B cell (primary cell): ENCODE measurements at regions not wholly inside any gene's neighbourhood (a gene's known extent, or its start where the extent isn't known, plus 50 kb on each side); places are given as distances from the start of the nearest gene placed in this dataset.

Experiments
- ATAC-seq: fragments of 200-7000 bp; cut with Tn5 transposase; one replicate; pipeline ENCODE4 v1.10.0; 2021; ENCODE audit warnings: low read depth, mild to moderate bottlenecking, moderate number of reproducible peaks, moderate library complexity
- CTCF ChIA-PET: fragments of 350-600 bp; sonication (Branson Sonifier 250); formaldehyde crosslinking; loops from one replicate; lab custom pipeline; 2021; ENCODE audit warnings: antibody characterized with exemption, inconsistent platforms; lab: Charles Lee
- POLR2A ChIA-PET: fragments of 350-600 bp; sonication (Branson Sonifier 250); formaldehyde crosslinking; loops from one replicate; lab custom pipeline; 2021; ENCODE audit warnings: antibody characterized with exemption; lab: Charles Lee
- DNase-seq: peaks from one replicate; pipeline ENCODE4 v3.0.0; 2013
- H2AFZ ChIP-seq: 2 replicates; pipeline ENCODE4 v1.6.1; 2012; ENCODE audit warnings: mild to moderate bottlenecking, low read depth, low read length; ENCODE audit not compliant: insufficient read depth, poor library complexity, severe bottlenecking
- H3K27ac ChIP-seq, 2 donors: 1 replicate in 1 of 2; 2 replicates in 1 of 2; pipeline ENCODE4 v1.5.1; 2012 to 2013; ENCODE audit warnings: low read length in 2 of 2, mild to moderate bottlenecking in 2 of 2, moderate library complexity in 1 of 2
- H3K27me3 ChIP-seq, 4 experiments: fragments of 200-600 bp in 1 of 4; sonication (generic) in 1 of 4; replicated peaks in 1 of 4; 1 replicate in 2 of 4; 2 replicates in 2 of 4; pipeline versions ENCODE4 v1.6.1 to v1.7.0; 2013 to 2016; ENCODE audit warnings: low read length in 3 of 4, mild to moderate bottlenecking in 2 of 4, mixed read lengths in 1 of 4, moderate library complexity in 1 of 4; ENCODE audit not compliant: insufficient read depth in 4 of 4, control insufficient read depth in 3 of 4; ENCODE audit errors: control extremely low read depth in 1 of 4
- H3K36me3 ChIP-seq, 2 experiments: replicated peaks in 1 of 2; 1 replicate in 1 of 2; 2 replicates in 1 of 2; pipeline versions ENCODE4 v1.6.1 to v1.7.1; 2013; ENCODE audit warnings: low read length in 1 of 2; ENCODE audit not compliant: insufficient read depth in 2 of 2, control insufficient read depth in 1 of 2; ENCODE audit errors: control extremely low read depth in 1 of 2, extremely low read depth in 1 of 2
- H3K4me1 ChIP-seq, 2 donors: fragments of 200-600 bp in 1 of 2; sonication (generic) in 1 of 2; 1 replicate in 1 of 2; 2 replicates in 1 of 2; pipeline versions ENCODE4 v1.5.1 to v1.6.1; 2013 to 2017; ENCODE audit warnings: low read length in 2 of 2; ENCODE audit not compliant: control insufficient read depth in 2 of 2, insufficient read depth in 2 of 2
- H3K4me2 ChIP-seq: replicated peaks from 2 replicates; pipeline ENCODE3; 2012; ENCODE audit warnings: mild to moderate bottlenecking, low read depth, low read length; ENCODE audit not compliant: poor library complexity, severe bottlenecking
- H3K4me3 ChIP-seq, 5 experiments: fragments of 200-600 bp in 1 of 5; sonication (generic) in 1 of 5; 1 replicate in 3 of 5; 2 replicates in 2 of 5; pipeline versions ENCODE4 v1.5.1 to v1.7.0; 2011 to 2016; ENCODE audit warnings: low read length in 4 of 5, mild to moderate bottlenecking in 4 of 5, low read depth in 2 of 5, control low read depth in 1 of 5, moderate library complexity in 1 of 5; ENCODE audit not compliant: insufficient read depth in 1 of 5; ENCODE audit errors: control extremely low read depth in 1 of 5, extremely low read depth in 1 of 5
- H3K79me2 ChIP-seq: fragments of 200-600 bp; sonication (generic); one replicate; pipeline ENCODE4 v1.6.0; 2016; ENCODE audit warnings: low read length; ENCODE audit not compliant: control insufficient read depth, insufficient read depth
- H3K9ac ChIP-seq: fragments of 200-600 bp; sonication (generic); 2 replicates; pipeline ENCODE4 v1.6.1; 2017; ENCODE audit warnings: mild to moderate bottlenecking, low read length, moderate library complexity
- H3K9me3 ChIP-seq, 3 donors: one replicate each; pipeline versions ENCODE4 v1.6.1 to v1.7.1; 2013; ENCODE audit warnings: low read length in 2 of 3; ENCODE audit not compliant: control insufficient read depth in 2 of 3, insufficient read depth in 1 of 3; ENCODE audit errors: control extremely low read depth in 1 of 3
- H4K20me1 ChIP-seq: 2 replicates; pipeline ENCODE4 v1.6.0; 2012; ENCODE audit warnings: mild to moderate bottlenecking, low read length; ENCODE audit not compliant: insufficient read depth, control insufficient read depth, poor library complexity, severe bottlenecking
- H3K27ac Mint-ChIP-seq: one replicate; pipeline ENCODE4 v1.8.0; 2021; ENCODE audit warnings: mixed read lengths
- H3K27me3 Mint-ChIP-seq: one replicate; pipeline ENCODE4 v1.8.0; 2021; ENCODE audit warnings: mixed read lengths
- H3K4me1 Mint-ChIP-seq: one replicate; pipeline ENCODE4 v1.8.0; 2021; ENCODE audit warnings: mixed read lengths
- H3K4me3 Mint-ChIP-seq: one replicate; pipeline ENCODE4 v1.8.0; 2021; ENCODE audit warnings: mixed read lengths
- H3K9me3 Mint-ChIP-seq: one replicate; pipeline ENCODE4 v1.8.0; 2022; ENCODE audit warnings: mixed read lengths; ENCODE audit not compliant: insufficient read depth
- CTCF ChIP-seq: fragments of 200-600 bp; IDR thresholded peaks from one replicate; pipeline ENCODE4 v1.8.0; 2022; ENCODE audit warnings: antibody characterized with exemption, mild to moderate bottlenecking
- EZH2 ChIP-seq: IDR thresholded peaks from 2 replicates; pipeline ENCODE4 v1.6.1; 2012; ENCODE audit warnings: borderline replicate concordance, low read depth, mild to moderate bottlenecking, moderate library complexity, low read length; ENCODE audit not compliant: insufficient read depth, poor library complexity, severe bottlenecking
- WGBS: methylation state at CpG from one replicate; pipeline ENCODE4 v1.1.5; 2013; ENCODE audit warnings: missing lambda C conversion rate; ENCODE audit not compliant: insufficient coverage; 5-methylcytosine and 5-hydroxymethylcytosine counted together
- intact Hi-C: fragments of 100-400 bp; cut with micrococcal nuclease; formaldehyde crosslinking; loops from one replicate; pipeline ENCODE4 v1.10.0; 2022

- no peak for TF ChIP-seq CTCF
- no peak for TF ChIP-seq EZH2
- Histone ChIP-seq H4K20me1 (no peaks in the 10 kb centered on the region), H3K36me3 (no peaks in the 10 kb centered on the region), H3K4me1 (no peaks in the 10 kb centered on the region), H3K79me2 (no peaks in the 10 kb centered on the region), H2AFZ (no peak overlapping the region), H3K4me3 (no peak overlapping the region), H3K9ac (no peak overlapping the region), H3K27me3 (no peaks in the 10 kb centered on the region), H3K27ac (no peak overlapping the region), H3K9me3 (no peaks in the 10 kb centered on the region), H3K4me2 (no peak overlapping the region)
- no peaks in the 10 kb centered on the region for H3K9me3 Mint-ChIP-seq
- no peak overlapping the region for H3K27ac Mint-ChIP-seq
- ChIA-PET CTCF (no interaction called here), POLR2A (no interaction called here)
- no peaks in the 10 kb centered on the region for H3K4me1 Mint-ChIP-seq
- intact Hi-C loops = no loop called here
- ATAC-seq (no peak), DNase-seq (no peak)
- no peak overlapping the region for H3K4me3 Mint-ChIP-seq
- no peaks in the 10 kb centered on the region for H3K27me3 Mint-ChIP-seq
- no CpG with 5 or more reads among the region's 6 CpGs for WGBS
Measured at GRCh38 chr13:88217372-88217771, 546.2 kb downstream of the SLITRK5 start.

- DNase-seq = no peak
Measured at GRCh38 chr13:88217883-88218282, 546.7 kb downstream of the SLITRK5 start.

More at GRCh38 chr13:88217883-88218282, 546.7 kb downstream of the SLITRK5 start:
- Mint-ChIP-seq H3K27ac (no peak overlapping the region), H3K27me3 (no peaks in the 10 kb centered on the region), H3K4me1 (no peaks in the 10 kb centered on the region), H3K9me3 (no peaks in the 10 kb centered on the region), H3K4me3 (no peak overlapping the region)
- Histone ChIP-seq H4K20me1 (no peaks in the 10 kb centered on the region), H3K9me3 (no peaks in the 10 kb centered on the region), H3K79me2 (no peaks in the 10 kb centered on the region), H3K9ac (no peak overlapping the region), H3K27me3 (no peaks in the 10 kb centered on the region), H3K36me3 (no peaks in the 10 kb centered on the region), H2AFZ (no peak overlapping the region), H3K4me2 (no peak overlapping the region), H3K4me3 (no peak overlapping the region), H3K4me1 (no peaks in the 10 kb centered on the region), H3K27ac (no peak overlapping the region)
- no peak for ATAC-seq
- intact Hi-C loops = no loop called here
- TF ChIP-seq CTCF = no peak
- TF ChIP-seq EZH2 = no peak
- WGBS = no CpG with 5 or more reads among the region's 2 CpGs
- CTCF ChIA-PET = no interaction called here
- POLR2A ChIA-PET = no interaction called here
